ENCODE measurements at regions not wholly inside any gene's neighbourhood (a gene's known extent, or its start where the extent isn't known, plus 50 kb on each side); places are given as distances from the start of the nearest gene placed in this dataset.

DNA sequence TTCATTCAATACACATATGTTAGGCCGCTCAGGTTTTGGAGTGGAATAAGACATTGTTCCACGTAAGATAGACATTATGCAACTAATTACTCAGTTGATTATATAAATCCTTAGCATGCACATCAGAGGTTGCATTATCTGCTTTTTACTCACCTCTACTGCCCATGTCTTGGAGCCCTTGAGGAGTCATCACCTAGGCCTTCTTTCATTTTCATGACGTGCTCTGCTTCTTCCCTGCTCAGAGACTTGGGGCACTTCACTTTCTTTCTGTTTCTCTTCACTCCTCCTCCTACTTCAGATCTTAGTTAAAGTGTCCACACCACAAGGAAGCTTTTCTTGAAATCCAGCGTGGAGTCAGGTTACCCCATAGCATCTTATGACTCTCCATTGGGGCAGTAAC lies 241.1 kb downstream of the TLR4 start:
- DNase-seq = no peak

GRCh38 chr9:117951127-117951526 lies 246.9 kb downstream of the TLR4 start:
- DNase-seq = no peak

DNA sequence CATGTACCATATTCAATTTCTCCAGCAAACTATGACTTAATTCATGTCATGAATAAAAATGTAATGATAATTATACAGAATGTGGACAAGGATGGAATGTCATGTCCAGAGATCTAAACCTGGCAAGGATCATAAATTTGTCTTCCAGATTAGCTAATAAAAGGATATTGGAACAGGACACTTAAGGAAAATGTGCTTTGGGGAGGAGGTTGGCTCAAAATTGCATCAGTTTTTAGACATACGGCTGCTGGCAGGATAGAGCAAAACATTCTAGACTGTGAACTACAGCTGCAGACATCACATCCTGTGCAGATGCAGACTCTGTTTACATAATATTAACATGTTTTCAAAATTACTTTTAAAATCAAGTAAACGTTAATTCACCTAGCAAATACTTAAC lies 248.4 kb downstream of the TLR4 start:
- DNase-seq = no peak

DNA sequence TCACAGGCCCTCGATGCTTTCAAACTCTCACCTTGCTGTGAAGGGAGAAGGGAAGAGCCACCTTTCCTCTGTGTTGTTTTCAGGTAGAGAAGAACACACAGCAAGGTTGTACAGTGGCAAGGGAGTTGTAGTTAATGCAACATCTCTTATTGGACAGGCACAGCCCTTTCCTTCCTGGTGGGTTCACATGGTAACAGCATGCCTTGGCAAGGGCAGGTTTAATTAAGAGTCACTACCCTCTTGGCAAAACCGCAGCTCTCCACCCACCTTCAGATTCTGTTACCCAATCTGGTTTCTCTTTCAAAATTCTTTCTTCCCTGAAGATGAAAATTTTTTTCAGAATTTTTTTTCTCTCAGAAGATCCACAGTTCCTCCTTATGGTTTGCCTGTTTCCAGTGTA lies 253.1 kb downstream of the TLR4 start:
- no peak for DNase-seq

GRCh38 chr9:117958726-117959125 lies 254.5 kb downstream of the TLR4 start:
- no peak for DNase-seq

GRCh38 chr9:117963493-117964090 lies 259.4 kb downstream of the TLR4 start:
- no peak for DNase-seq

- DNase-seq = no peak
These were observed 266.3 kb downstream of the TLR4 start for GRCh38 chr9:117970276-117971050.

DNA sequence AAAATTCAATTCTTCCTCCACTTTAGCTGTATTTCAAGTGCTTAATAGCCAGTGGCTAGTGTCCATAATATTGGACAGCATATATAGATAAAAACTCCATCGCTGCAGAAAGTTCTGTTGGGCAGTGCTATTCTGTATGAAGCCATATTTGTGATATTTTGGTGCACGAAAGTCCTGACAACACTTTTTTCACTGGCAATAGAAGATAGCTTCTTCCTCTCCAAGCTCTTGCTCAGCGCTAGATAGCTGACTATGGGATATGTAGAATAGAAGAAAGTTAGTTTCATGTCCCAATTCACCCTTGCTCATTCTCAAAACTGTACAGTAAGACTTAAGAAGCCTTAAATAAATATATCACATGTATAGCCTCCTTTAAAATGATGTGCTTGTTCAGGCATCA lies 269.9 kb downstream of the TLR4 start:
- DNase-seq = no peak

- DNase-seq = no peak
These were observed 275.7 kb downstream of the TLR4 start for GRCh38 chr9:117979914-117980313.

- DNase-seq = no peak
These were observed 283.7 kb downstream of the TLR4 start for GRCh38 chr9:117987945-117988344.

GRCh38 chr9:117992006-117992405 lies 287.8 kb downstream of the TLR4 start:
- DNase-seq = no peak

DNA sequence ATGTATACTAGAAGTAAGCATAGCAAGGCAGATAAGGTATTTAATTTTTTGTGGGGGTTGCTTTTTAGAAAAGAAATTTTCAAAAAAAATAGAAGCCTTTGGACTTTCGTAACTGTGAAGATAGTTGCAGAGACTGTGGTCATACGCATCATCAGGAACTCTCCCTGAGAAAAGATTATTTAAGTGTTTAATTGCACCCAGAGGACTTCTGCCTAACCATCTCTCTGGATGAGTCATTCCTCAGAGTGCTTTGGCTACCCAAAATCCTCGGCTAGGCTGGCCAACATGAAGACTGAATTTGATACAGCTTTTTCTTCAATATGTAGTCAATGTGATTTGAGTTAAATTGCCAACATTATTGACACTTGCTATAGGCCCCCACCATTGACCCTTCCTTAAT lies 296.4 kb downstream of the TLR4 start:
- no peak for DNase-seq

DNA sequence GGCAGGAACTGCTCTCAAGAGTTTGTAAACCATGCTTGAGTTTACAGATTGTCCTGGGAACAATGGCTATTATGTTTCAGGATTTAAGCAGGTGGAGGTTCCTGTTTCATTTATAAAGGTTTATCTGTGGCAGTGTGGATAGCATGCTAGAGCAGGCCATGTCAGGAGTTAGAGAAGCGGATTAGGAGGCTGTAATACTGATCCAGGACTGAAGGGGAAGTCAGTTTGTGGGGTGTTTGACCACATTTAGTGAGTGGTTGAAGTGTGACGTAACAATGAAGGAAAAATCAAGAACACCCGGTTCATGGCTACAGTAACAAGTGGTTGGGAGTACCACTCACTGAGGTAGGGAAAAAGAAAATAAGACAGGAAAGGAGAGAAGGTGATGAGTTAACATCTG lies 299.0 kb downstream of the TLR4 start:
- DNase-seq = no peak

DNA sequence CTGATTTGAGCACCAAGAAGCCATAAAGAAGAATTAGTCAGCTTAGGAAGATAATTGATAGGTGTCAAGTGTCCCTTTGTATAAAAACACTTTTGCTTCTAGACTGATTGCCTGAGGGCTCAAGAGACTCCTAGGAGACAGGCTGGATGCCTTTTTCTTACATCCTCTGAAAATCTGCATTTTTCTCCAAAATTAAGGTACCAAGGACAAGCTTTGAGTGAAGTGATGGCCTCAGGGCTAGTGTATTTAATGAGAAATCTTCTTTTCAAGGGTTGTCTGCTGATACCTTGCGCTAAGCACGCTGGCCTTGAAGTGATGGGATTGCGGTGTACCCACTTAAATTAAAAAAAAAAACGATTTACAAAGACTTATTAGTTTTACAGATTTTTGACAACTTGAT lies 304.0 kb downstream of the TLR4 start:
- no peak for DNase-seq

DNA sequence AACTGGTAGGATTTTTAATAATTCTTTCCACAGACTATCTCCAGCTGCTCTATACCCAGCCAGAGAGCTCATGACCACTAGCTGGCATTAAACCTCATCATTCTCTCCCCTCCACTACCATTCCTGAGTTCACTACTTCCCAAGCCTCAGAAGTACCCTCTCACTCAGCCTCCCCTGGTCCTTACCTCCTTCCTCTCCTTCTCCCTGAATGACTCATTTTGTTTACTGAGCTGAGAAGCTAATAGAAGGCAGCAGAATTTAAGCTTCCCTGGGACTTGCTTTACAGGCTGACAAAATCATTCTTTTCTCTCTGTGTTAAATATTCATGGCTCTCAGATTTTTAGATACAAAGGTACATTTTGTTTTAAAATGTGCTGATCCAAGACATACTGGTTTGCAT lies 305.4 kb downstream of the TLR4 start:
- no peak for DNase-seq

DNA sequence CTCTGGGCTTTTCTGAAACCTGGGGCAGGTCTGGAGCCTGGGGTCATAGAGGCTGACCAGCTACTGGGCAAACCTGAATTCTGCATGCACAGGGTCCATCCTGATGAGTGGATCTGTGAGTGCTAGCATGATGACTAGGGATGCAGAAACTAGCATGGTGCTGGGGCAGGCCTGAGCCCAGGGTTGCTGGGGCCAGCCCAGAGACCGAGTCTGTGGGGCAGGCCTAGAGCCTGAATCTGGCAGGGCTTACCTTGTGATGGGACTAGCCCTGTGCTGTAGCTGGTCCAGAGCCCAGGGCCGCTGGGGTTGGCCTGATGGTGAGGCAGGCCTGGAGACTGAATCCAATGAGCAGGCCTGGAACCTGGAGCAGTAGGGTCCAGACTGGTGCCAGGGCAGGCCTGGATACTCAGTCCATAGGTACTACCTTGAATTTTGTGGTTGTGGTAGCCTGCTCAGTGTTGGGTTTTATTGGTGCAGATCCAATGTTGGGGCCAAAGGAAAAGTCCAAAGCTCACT lies 313.5 kb downstream of the TLR4 start:
- DNase-seq = no peak

DNA sequence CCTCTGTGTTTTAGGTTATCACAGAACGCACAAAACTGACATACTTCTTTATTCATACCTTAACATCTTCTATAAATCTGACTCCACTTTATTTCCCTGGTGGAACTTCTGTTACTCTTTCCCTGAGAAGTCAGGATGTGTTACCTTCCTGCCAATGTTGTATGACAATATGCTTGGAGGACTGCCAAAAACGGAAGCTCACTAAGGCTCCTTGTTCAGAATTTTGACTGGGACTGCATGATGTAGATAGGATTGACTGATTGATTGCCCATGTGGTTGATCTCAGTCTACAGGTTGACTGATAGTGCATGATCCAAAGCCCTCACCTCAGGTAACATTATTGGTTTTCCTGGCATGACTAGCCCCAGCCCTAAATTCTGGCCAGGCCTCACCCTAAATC lies 319.4 kb downstream of the TLR4 start:
- DNase-seq = no peak

GRCh38 chr9:118028225-118028624 lies 324.0 kb downstream of the TLR4 start:
- DNase-seq = no peak

DNA sequence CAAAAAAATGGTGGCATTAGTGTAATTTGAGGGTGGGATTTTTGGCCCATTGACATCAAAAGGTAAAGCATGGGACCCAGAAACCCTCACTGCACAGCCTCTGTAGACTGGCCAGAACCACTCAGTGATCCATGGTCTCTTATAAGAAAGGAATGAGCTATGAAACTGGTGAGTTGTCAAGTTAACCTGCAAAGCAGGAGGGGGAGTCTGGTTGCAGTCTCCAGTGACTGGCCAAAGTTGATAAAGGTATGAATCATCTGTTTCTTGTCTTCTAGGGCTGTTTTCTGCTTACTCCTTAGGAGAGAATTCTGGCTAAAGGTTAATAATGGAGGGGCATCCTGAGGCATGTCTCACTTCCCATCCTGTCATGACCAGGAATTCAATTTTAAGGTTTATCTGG lies 325.2 kb downstream of the TLR4 start:
- DNase-seq = no peak

GRCh38 chr9:118034701-118035100 lies 330.5 kb downstream of the TLR4 start:
- no peak for DNase-seq

DNA sequence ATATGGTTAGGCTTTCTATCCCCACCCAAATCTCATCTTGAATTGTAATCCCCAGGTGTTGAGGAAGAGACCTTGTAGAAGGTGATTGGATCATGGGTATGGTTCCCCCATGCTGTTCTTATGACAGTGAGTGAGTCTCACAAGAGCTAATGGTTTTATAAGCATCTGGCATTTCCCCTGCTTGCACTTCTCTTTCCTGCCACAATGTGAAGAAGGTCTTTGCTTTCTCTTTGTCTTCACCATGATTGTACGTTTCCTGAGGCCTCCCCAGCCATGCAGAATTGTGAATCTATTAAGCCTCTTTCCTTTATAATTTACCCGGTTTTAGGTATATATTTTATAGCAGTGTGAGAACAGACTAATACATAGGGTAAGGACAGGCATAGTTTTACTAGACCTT lies 334.5 kb downstream of the TLR4 start:
- DNase-seq = no peak

GRCh38 chr9:118058227-118058626 lies 354.0 kb downstream of the TLR4 start:
- DNase-seq = no peak

DNA sequence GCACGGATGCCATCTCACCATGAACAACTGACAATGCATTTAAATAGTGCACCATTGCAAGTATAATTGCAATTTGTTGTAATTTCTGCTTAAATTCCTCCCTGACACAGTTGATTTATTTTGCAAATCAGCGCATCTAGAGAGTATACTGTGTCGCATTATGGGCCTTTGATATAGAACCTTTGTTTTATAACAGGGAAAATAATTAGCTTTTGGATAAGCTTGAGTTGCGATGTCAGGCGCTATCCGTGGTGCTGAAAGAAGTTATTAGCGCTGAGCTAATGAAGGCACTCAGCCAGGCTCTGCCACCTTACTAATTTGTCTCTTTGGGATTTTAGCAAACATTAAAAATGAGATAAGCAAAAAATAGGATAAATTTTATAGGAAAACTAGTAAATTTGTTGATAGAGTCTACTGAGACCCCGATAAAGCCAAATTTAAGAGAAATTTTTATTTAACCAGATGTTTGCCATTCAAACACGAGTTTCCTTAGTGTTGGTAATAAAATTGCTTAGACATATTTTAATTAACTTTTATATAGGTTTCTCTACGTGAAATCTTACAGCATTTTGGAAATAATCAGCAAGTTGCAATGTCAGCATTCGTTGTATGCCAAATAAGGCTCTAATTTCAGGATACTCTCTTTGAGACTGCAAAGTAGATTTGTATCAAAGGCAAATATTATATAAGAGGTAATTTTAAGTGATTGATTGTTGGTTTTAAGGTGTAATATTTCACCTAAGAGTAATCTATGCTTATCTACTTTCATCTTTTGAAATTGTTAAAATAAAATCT lies 355.5 kb downstream of the TLR4 start:
- DNase-seq = no peak

- no peak for DNase-seq
These were observed 379.0 kb downstream of the TLR4 start for GRCh38 chr9:118083161-118083560.

Data from GOT3 (cell line).